GM23338 (cell line): ENCODE measurements at regions not wholly inside any gene's neighbourhood (a gene's known extent, or its start where the extent isn't known, plus 50 kb on each side); places are given as distances from the start of the nearest gene placed in this dataset.

ENCODE experiments used
- ATAC-seq: fragments of 200-7000 bp; cut with Tn5 transposase; 3 replicates; pipeline ENCODE4 v1.9.1; 2020
- DNase-seq: peaks from one replicate; pipeline ENCODE4 v3.0.0-alpha.2; 2015; ENCODE audit warnings: low spot score
- H2AFZ ChIP-seq: fragments of 200-600 bp; sonication (generic); 2 replicates; pipeline ENCODE4 v1.8.0; 2016; ENCODE audit warnings: antibody characterized with exemption, mild to moderate bottlenecking, moderate library complexity
- H3F3A ChIP-seq: fragments of 200-600 bp; sonication (generic); replicated peaks from 2 replicates; pipeline ENCODE4 v1.8.0; 2017; ENCODE audit warnings: antibody characterized with exemption, mixed run types, low read depth
- H3K27ac ChIP-seq: fragments of 200-600 bp; sonication (generic); 2 replicates; pipeline ENCODE4 v1.6.1; 2016; ENCODE audit warnings: low read depth
- H3K27me3 ChIP-seq: fragments of 200-600 bp; sonication (generic); 2 replicates; pipeline ENCODE4 v1.8.0; 2016; ENCODE audit warnings: mild to moderate bottlenecking, mixed run types, moderate library complexity; ENCODE audit not compliant: insufficient read depth
- H3K36me3 ChIP-seq: fragments of 200-600 bp; sonication (generic); 2 replicates; pipeline ENCODE4 v1.8.0; 2016; ENCODE audit warnings: mild to moderate bottlenecking; ENCODE audit not compliant: insufficient read depth
- H3K4me1 ChIP-seq: fragments of 200-600 bp; sonication (generic); 2 replicates; pipeline ENCODE4 v1.8.0; 2016; ENCODE audit warnings: mild to moderate bottlenecking, moderate library complexity; ENCODE audit not compliant: insufficient read depth
- H3K4me2 ChIP-seq: fragments of 200-600 bp; sonication (generic); 2 replicates; pipeline ENCODE4 v1.7.1; 2017; ENCODE audit warnings: mixed run types
- H3K4me3 ChIP-seq: fragments of 200-600 bp; sonication (generic); 2 replicates; pipeline ENCODE4 v1.6.1; 2016; ENCODE audit warnings: mixed run types
- H3K79me2 ChIP-seq: fragments of 200-600 bp; sonication (generic); replicated peaks from 2 replicates; pipeline ENCODE4 v1.8.0; 2017; ENCODE audit warnings: mild to moderate bottlenecking; ENCODE audit not compliant: insufficient read depth
- H3K9me2 ChIP-seq: fragments of 200-600 bp; sonication (generic); 2 replicates; pipeline ENCODE4 v1.8.0; 2017; ENCODE audit not compliant: insufficient read depth
- H4K20me1 ChIP-seq: fragments of 200-600 bp; sonication (generic); replicated peaks from 2 replicates; pipeline ENCODE4 v1.8.0; 2017; ENCODE audit warnings: mild to moderate bottlenecking; ENCODE audit not compliant: insufficient read depth
- H3K27ac Mint-ChIP-seq: 2 replicates; pipeline ENCODE4 v1.8.0; 2020; ENCODE audit warnings: inconsistent platforms, mild to moderate bottlenecking, moderate library complexity, mixed read lengths
- H3K27me3 Mint-ChIP-seq: 3 replicates; pipeline ENCODE4 v1.8.0; 2022; ENCODE audit warnings: low read depth, mild to moderate bottlenecking, moderate library complexity, mixed read lengths, inconsistent platforms; ENCODE audit not compliant: insufficient read depth, poor library complexity
- H3K36me3 Mint-ChIP-seq: 3 replicates; pipeline ENCODE4 v1.8.0; 2021; ENCODE audit warnings: low read depth, mild to moderate bottlenecking, inconsistent platforms, moderate library complexity, mixed read lengths
- H3K4me1 Mint-ChIP-seq: 3 replicates; pipeline ENCODE4 v1.8.0; 2020; ENCODE audit warnings: mild to moderate bottlenecking, inconsistent platforms, mixed read lengths
- H3K4me3 Mint-ChIP-seq: 3 replicates; pipeline ENCODE4 v1.8.0; 2021; ENCODE audit warnings: moderate library complexity, mild to moderate bottlenecking, inconsistent platforms, mixed read lengths
- H3K9me3 Mint-ChIP-seq: 3 replicates; pipeline ENCODE4 v1.8.0; 2020; ENCODE audit warnings: moderate library complexity, mild to moderate bottlenecking, inconsistent platforms, mixed read lengths
- CREB1 ChIP-seq: fragments of 250-450 bp; sonication (Bioruptor Pico); IDR thresholded peaks from 2 replicates; pipeline ENCODE4 v1.5.0; 2020; ENCODE audit warnings: low read depth, mild to moderate bottlenecking, moderate library complexity
- EZH2 ChIP-seq: fragments of 200-600 bp; sonication (generic); IDR thresholded peaks from one replicate; pipeline ENCODE4 v1.8.0; 2017; ENCODE audit warnings: antibody characterized with exemption, mild to moderate bottlenecking, low read depth; ENCODE audit not compliant: unreplicated experiment
- NANOG ChIP-seq: IDR thresholded peaks from 2 replicates; pipeline ENCODE4 v1.6.1; 2016; ENCODE audit warnings: antibody characterized with exemption, borderline replicate concordance
- POLR2AphosphoS5 ChIP-seq: IDR thresholded peaks from 2 replicates; pipeline ENCODE4 v1.6.1; 2016; ENCODE audit warnings: antibody characterized with exemption, low read depth
- ZNF114 ChIP-seq: fragments of 250-450 bp; sonication (Bioruptor Pico); IDR thresholded peaks from 2 replicates; pipeline ENCODE4 v1.5.0; 2020; ENCODE audit warnings: mild to moderate bottlenecking, moderate library complexity
- ZNF331 ChIP-seq: fragments of 250-450 bp; sonication (Bioruptor Pico); IDR thresholded peaks from 2 replicates; pipeline ENCODE4 v1.5.0; 2020; ENCODE audit warnings: low read depth, mild to moderate bottlenecking, moderate library complexity
- TF ChIP-seq, protein P1 (sequence below): IDR thresholded peaks from 2 replicates; pipeline ENCODE4 v1.6.1; 2016; ENCODE audit warnings: antibody characterized with exemption
- TF ChIP-seq, protein P2 (sequence below), 2 experiments: fragments of 200-600 bp in 1 of 2; sonication (generic) in 1 of 2; conservative IDR thresholded peaks; 2 replicates each; pipeline versions ENCODE4 v1.5.1 to v1.6.1; 2016 to 2017; ENCODE audit warnings: antibody characterized with exemption in 2 of 2, low read depth in 2 of 2, mild to moderate bottlenecking in 2 of 2, moderate library complexity in 1 of 2
- TF ChIP-seq, protein P3 (sequence below): IDR thresholded peaks from one replicate; pipeline ENCODE4 v1.6.1; 2018; ENCODE audit warnings: antibody characterized with exemption; ENCODE audit not compliant: unreplicated experiment

DNA sequence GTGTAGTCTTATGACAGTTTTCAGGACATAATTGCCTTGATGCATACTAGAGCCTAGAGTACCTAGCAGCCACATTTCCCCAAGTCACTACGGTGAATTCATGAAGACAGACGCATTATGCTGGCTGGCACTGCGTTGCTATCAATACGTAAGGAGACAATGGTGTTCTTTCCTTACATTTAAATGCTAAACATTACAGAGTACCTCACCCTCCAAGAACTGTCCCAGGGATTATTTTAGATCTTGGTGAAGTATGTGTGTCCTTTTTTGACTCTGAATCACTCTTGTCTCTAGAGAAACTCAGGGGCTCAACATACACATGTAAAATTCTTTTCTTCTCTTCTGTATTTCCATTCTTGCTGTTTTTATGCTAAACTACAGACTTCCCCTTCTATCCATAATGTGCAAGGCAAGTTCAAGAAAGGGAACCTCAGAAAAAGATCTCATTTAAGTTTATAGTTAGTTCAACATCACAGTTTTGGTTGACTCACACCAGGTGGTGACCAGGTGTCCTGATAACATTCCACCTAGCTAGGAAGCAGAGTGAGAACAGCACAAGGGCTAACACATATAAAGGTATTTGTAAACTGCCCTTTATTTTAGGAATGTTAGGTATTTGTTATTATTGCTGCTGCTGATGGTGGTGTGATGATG, 212.4 kb upstream of the HNRNPA3 start (continued):
- no peak for TF ChIP-seq NANOG
- no peak for TF ChIP-seq CREB1
- TF ChIP-seq ZNF114 (CRISPR knock-in tag), result no peak
- TF ChIP-seq, protein P1, sequence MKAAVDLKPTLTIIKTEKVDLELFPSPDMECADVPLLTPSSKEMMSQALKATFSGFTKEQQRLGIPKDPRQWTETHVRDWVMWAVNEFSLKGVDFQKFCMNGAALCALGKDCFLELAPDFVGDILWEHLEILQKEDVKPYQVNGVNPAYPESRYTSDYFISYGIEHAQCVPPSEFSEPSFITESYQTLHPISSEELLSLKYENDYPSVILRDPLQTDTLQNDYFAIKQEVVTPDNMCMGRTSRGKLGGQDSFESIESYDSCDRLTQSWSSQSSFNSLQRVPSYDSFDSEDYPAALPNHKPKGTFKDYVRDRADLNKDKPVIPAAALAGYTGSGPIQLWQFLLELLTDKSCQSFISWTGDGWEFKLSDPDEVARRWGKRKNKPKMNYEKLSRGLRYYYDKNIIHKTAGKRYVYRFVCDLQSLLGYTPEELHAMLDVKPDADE, result no peak
- TF ChIP-seq, protein P2, sequence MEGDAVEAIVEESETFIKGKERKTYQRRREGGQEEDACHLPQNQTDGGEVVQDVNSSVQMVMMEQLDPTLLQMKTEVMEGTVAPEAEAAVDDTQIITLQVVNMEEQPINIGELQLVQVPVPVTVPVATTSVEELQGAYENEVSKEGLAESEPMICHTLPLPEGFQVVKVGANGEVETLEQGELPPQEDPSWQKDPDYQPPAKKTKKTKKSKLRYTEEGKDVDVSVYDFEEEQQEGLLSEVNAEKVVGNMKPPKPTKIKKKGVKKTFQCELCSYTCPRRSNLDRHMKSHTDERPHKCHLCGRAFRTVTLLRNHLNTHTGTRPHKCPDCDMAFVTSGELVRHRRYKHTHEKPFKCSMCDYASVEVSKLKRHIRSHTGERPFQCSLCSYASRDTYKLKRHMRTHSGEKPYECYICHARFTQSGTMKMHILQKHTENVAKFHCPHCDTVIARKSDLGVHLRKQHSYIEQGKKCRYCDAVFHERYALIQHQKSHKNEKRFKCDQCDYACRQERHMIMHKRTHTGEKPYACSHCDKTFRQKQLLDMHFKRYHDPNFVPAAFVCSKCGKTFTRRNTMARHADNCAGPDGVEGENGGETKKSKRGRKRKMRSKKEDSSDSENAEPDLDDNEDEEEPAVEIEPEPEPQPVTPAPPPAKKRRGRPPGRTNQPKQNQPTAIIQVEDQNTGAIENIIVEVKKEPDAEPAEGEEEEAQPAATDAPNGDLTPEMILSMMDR (conservative IDR thresholded peaks at IDR 0.05; ENCODE audit: low read depth in 2 of 2), result no peak

DNA sequence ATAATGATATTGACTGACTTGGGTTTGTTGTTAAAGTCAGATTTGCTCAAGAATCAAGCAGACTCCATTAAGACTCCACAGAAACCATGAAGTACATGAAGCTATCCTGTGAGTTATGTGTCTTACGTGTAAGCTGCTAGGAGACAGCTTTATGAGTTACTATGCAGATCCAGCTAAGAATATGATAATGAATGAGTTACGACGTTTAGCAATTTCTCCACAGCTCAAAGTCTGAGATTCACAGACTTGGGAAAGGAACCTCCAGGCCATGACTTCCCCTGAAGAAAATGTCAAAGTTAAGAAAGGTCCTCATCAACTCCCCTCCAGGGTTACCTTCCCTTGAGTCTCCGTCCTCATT, 211.9 kb upstream of the HNRNPA3 start:
- Histone ChIP-seq H3F3A (no peaks in the 10 kb centered on the region), H3K4me2 (no peak overlapping the region), H3K27me3 (no peaks in the 10 kb centered on the region), H3K9me2 (peaks cover 18% of the 10 kb centered on the region), H3K36me3 (no peaks in the 10 kb centered on the region), H4K20me1 (no peaks in the 10 kb centered on the region), H3K27ac (no peak overlapping the region), H3K4me3 (no peak overlapping the region), H3K4me1 (0 out of 2 replicates have a peak, but pooled peaks cover 9% of the 10 kb centered on the region), H2AFZ (no peak overlapping the region), H3K79me2 (no peaks in the 10 kb centered on the region)
- H3K27me3 Mint-ChIP-seq, result no peaks in the 10 kb centered on the region
- TF ChIP-seq ZNF331 (CRISPR knock-in tag) (no peak), EZH2 (no peak), POLR2AphosphoS5 (no peak)
- TF ChIP-seq, protein P3, sequence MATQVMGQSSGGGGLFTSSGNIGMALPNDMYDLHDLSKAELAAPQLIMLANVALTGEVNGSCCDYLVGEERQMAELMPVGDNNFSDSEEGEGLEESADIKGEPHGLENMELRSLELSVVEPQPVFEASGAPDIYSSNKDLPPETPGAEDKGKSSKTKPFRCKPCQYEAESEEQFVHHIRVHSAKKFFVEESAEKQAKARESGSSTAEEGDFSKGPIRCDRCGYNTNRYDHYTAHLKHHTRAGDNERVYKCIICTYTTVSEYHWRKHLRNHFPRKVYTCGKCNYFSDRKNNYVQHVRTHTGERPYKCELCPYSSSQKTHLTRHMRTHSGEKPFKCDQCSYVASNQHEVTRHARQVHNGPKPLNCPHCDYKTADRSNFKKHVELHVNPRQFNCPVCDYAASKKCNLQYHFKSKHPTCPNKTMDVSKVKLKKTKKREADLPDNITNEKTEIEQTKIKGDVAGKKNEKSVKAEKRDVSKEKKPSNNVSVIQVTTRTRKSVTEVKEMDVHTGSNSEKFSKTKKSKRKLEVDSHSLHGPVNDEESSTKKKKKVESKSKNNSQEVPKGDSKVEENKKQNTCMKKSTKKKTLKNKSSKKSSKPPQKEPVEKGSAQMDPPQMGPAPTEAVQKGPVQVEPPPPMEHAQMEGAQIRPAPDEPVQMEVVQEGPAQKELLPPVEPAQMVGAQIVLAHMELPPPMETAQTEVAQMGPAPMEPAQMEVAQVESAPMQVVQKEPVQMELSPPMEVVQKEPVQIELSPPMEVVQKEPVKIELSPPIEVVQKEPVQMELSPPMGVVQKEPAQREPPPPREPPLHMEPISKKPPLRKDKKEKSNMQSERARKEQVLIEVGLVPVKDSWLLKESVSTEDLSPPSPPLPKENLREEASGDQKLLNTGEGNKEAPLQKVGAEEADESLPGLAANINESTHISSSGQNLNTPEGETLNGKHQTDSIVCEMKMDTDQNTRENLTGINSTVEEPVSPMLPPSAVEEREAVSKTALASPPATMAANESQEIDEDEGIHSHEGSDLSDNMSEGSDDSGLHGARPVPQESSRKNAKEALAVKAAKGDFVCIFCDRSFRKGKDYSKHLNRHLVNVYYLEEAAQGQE, result no peak
- TF ChIP-seq, protein P1, result no peak
- TF ChIP-seq, protein P2 (conservative IDR thresholded peaks at IDR 0.05; ENCODE audit: low read depth in 2 of 2), result no peak
- DNase-seq (no peak), ATAC-seq (no peak)
- no peak overlapping the region for H3K27ac Mint-ChIP-seq
- peaks cover 14% of the 10 kb centered on the region; the same call in 2 of the 3 replicates for H3K4me1 Mint-ChIP-seq
- H3K4me3 Mint-ChIP-seq, result no peak overlapping the region
- no peaks in the 10 kb centered on the region for H3K9me3 Mint-ChIP-seq
- H3K36me3 Mint-ChIP-seq, result no peaks in the 10 kb centered on the region
